ENCODE measurements at regions not wholly inside any gene's neighbourhood (a gene's known extent, or its start where the extent isn't known, plus 50 kb on each side); places are given as distances from the start of the nearest gene placed in this dataset.
"Not testable (repeated sequence)": the region's sequence is repeated elsewhere in the genome, so short reads cannot be mapped to it uniquely, and the experiment has no call there.

DNA sequence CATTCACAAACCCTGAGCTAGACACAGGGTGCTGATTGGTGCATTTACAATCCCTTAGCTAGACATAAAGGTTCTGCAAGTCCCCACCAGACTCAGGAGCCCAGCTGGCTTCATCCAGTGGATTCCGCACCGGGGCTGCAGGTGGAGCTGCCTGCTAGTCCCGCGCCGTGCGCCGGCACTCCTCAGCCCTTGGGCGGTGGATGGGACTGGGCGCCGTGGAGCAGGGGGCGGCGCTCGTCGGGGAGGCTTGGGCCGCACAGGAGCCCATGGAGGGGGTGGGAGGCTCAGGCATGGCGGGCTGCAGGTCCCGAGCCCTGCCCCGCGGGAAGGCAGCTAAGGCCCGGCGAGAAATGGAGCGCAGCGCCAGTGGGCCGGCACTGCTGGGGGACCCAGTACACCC is 725.7 kb downstream of the TBC1D22A start:
- H3K4me1 ChIP-seq (ENCODE audit: low read length); H3K27ac ChIP-seq (ENCODE audit: low read length); H3K4me3 ChIP-seq (ENCODE audit: low read length); H3K4me2 ChIP-seq (ENCODE audit: low read depth, low read length, poor library complexity, severe bottlenecking); DNase-seq; H3K9me2 ChIP-seq (replicated peaks; ENCODE audit: insufficient read depth, low read length); H3K9ac ChIP-seq (ENCODE audit: low read length); H3K36me3 ChIP-seq (ENCODE audit: insufficient read depth, low read length); H4K20me1 ChIP-seq (ENCODE audit: insufficient read depth, low read depth, low read length); H3K9me3 ChIP-seq (ENCODE audit: low read length); H3K79me2 ChIP-seq (ENCODE audit: low read length); H3K27me3 ChIP-seq (ENCODE audit: low read length); H2AFZ ChIP-seq (ENCODE audit: low read length): not testable (repeated sequence)

DNA sequence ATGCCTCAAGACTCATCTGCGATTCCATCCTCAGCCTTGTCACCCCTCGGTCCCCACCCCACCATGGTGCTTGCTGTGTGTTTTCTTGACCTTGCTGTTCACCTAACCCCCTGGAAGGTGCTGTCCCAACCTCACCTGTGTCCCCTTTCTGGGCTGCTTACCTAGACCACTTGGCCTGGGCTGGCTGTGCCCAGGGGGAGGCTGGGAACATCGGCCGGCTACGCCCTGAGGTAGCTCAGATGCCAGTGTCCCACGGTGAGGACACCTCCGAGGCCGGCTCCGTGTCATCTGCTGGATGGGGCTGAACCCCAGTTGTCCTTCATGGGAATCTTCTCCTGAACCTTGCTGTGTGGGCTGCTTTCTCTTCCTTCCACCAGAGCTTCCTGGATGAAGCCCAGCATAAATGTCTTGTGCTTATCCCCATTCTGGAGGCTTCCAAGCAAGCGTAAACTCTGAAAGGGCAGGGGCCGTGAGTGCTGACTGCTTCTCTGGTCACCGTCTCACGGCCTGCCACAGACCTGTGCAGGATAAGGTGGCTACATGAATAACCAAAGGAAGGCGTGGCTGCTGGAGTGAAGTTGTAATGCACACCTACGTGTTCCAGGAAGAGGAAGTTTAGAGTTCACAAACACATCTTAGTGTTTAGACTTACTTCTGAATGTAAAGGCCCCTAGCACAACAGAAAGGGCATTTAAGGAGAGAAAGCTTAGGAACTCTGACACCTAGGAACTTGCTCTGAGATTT is 724.3 kb downstream of the TBC1D22A start:
- no peak for DNase-seq
- H3K4me1 ChIP-seq (ENCODE audit: low read length) = peaks cover 3% of the 10 kb centered on the region; the same call in 1 of the 2 replicates
- H3K27ac ChIP-seq (ENCODE audit: low read length) = no peak overlapping the region
- H3K79me2 ChIP-seq (ENCODE audit: low read length) = no peaks in the 10 kb centered on the region
- no peak overlapping the region for H2AFZ ChIP-seq (ENCODE audit: low read length)
- H3K27me3 ChIP-seq (ENCODE audit: low read length) = no peaks in the 10 kb centered on the region
- no peak overlapping the region for H3K4me3 ChIP-seq (ENCODE audit: low read length)
- H3K9ac ChIP-seq (ENCODE audit: low read length) = no peak overlapping the region
- H3K4me2 ChIP-seq (ENCODE audit: low read depth, low read length, poor library complexity, severe bottlenecking) = no peak overlapping the region
- H3K9me2 ChIP-seq (replicated peaks; ENCODE audit: insufficient read depth, low read length) = no peaks in the 10 kb centered on the region
- H4K20me1 ChIP-seq (ENCODE audit: insufficient read depth, low read depth, low read length) = no peaks in the 10 kb centered on the region
- no peaks in the 10 kb centered on the region for H3K9me3 ChIP-seq (ENCODE audit: low read length)
- H3K36me3 ChIP-seq (ENCODE audit: insufficient read depth, low read length) = no peaks in the 10 kb centered on the region

DNA sequence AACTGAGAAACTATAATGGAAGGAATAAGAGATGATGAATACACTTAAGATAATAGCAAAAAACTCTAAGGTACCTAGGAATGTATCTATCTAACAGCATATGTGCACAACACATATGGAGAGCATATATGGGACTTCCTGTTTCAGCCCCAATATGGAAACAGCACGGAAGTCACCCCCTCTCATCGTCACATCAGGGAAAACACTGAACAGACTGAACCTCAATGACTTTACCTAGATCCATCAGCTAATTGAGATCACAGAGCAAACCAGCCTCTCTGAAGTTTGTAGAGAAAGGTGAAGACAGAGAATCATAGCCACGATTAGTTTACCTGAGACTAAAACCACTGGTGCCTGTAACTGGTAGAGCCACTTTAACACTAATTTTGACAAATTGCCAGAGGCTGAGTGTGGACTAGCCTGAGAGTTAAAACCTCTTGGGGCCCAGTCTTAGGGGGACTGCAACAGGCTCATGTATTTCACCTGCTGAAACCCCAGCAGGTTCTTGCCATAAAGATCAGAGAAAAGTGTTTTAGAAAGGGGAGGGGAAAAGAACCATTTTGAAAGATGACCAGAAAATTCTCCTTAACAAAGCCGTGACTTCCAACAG is 722.6 kb downstream of the TBC1D22A start:
- Histone ChIP-seq H3K79me2 (ENCODE audit: low read length) (no peaks in the 10 kb centered on the region), H2AFZ (ENCODE audit: low read length) (no peak overlapping the region), H3K9me2 (replicated peaks; ENCODE audit: insufficient read depth, low read length) (no peaks in the 10 kb centered on the region), H4K20me1 (ENCODE audit: insufficient read depth, low read depth, low read length) (no peaks in the 10 kb centered on the region), H3K4me1 (ENCODE audit: low read length) (peaks cover 3% of the 10 kb centered on the region; the same call in 1 of the 2 replicates), H3K4me3 (ENCODE audit: low read length) (no peak overlapping the region), H3K36me3 (ENCODE audit: insufficient read depth, low read length) (no peaks in the 10 kb centered on the region), H3K27ac (ENCODE audit: low read length) (no peak overlapping the region), H3K9ac (ENCODE audit: low read length) (no peak overlapping the region), H3K27me3 (ENCODE audit: low read length) (no peaks in the 10 kb centered on the region), H3K4me2 (ENCODE audit: low read depth, low read length, poor library complexity, severe bottlenecking) (no peak overlapping the region), H3K9me3 (ENCODE audit: low read length) (no peaks in the 10 kb centered on the region)
- DNase-seq = no peak

DNA sequence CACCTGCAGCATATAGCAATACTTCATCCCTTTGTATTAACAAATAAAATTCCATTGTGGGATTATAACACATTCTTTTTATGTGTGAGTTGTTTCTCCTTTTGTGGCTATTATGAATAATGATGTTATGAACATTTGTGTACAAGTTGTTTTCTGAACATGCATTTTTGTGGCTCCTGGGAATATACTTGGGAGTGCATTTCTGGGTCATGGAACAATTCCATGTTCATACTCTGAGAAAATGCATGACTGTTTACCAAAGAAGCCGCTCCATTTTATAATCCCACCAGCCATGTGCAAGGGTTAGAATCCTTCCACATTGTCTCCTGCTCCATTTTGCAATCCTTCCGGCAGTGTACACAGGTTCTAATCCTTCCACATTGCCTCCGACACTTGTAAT is 713.8 kb downstream of the TBC1D22A start:
- Histone ChIP-seq H2AFZ (ENCODE audit: low read length) (no peak overlapping the region), H3K9me2 (replicated peaks; ENCODE audit: insufficient read depth, low read length) (no peaks in the 10 kb centered on the region), H3K27me3 (ENCODE audit: low read length) (no peaks in the 10 kb centered on the region; the same call in 1 of the 2 replicates), H3K4me3 (ENCODE audit: low read length) (no peak overlapping the region), H3K9ac (ENCODE audit: low read length) (no peak overlapping the region), H3K9me3 (ENCODE audit: low read length) (no peaks in the 10 kb centered on the region), H3K36me3 (ENCODE audit: insufficient read depth, low read length) (no peaks in the 10 kb centered on the region), H4K20me1 (ENCODE audit: insufficient read depth, low read depth, low read length) (no peaks in the 10 kb centered on the region), H3K4me2 (ENCODE audit: low read depth, low read length, poor library complexity, severe bottlenecking) (no peak overlapping the region), H3K79me2 (ENCODE audit: low read length) (no peaks in the 10 kb centered on the region), H3K27ac (ENCODE audit: low read length) (no peak overlapping the region), H3K4me1 (ENCODE audit: low read length) (no peaks in the 10 kb centered on the region)
- no peak for DNase-seq

DNA sequence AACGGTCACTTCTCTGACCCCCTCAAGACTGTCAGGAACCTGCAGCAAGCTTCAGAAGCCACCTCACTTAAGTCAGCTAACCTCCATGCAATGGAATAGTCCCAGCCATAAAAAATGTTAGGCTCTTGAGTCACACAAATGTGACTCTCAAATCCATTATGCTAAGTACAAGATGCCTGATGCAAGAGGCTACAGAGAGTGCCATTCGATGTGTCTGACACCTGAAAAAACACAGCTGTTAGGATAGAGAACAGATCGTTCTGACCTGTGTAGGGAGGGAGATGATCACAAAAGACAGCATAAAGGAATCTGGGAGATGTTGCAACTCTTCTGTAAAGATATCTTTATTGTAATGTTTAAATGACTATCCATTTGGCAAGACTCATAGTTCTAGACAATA is 712.4 kb downstream of the TBC1D22A start:
- Histone ChIP-seq H3K4me2 (ENCODE audit: low read depth, low read length, poor library complexity, severe bottlenecking) (no peak overlapping the region), H3K36me3 (ENCODE audit: insufficient read depth, low read length) (no peaks in the 10 kb centered on the region), H3K27me3 (ENCODE audit: low read length) (no peaks in the 10 kb centered on the region; the same call in 1 of the 2 replicates), H3K79me2 (ENCODE audit: low read length) (no peaks in the 10 kb centered on the region), H3K9me3 (ENCODE audit: low read length) (no peaks in the 10 kb centered on the region), H3K9ac (ENCODE audit: low read length) (no peak overlapping the region), H3K4me1 (ENCODE audit: low read length) (no peaks in the 10 kb centered on the region), H3K9me2 (replicated peaks; ENCODE audit: insufficient read depth, low read length) (no peaks in the 10 kb centered on the region), H4K20me1 (ENCODE audit: insufficient read depth, low read depth, low read length) (no peaks in the 10 kb centered on the region), H3K27ac (ENCODE audit: low read length) (no peak overlapping the region), H3K4me3 (ENCODE audit: low read length) (no peak overlapping the region), H2AFZ (ENCODE audit: low read length) (no peak overlapping the region)
- no peak for DNase-seq

DNA sequence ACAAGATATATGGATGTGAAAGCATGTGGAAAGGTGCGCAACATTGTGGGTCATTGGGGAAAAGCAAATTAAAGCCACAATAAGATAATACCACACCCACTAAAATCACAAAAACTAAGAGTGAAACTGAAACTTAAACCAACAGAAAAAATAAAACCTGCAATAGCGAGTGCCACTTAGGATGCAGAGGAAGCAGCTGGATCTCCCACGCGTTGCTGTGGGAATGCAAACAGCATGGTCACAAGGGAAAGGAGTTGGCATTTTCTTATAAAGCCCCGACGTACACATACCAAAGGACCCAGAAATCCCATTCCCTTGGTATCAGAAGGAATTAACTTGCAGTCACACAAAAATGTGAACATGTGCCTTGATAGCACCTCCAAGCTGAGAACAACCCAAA is 712.0 kb downstream of the TBC1D22A start:
- H2AFZ ChIP-seq (ENCODE audit: low read length) = no peak overlapping the region
- H3K4me2 ChIP-seq (ENCODE audit: low read depth, low read length, poor library complexity, severe bottlenecking) = peak overlapping the region; percentile 20
- no peak for DNase-seq
- H3K4me3 ChIP-seq (ENCODE audit: low read length) = no peak overlapping the region
- no peaks in the 10 kb centered on the region for H3K9me3 ChIP-seq (ENCODE audit: low read length)
- H3K4me1 ChIP-seq (ENCODE audit: low read length) = no peaks in the 10 kb centered on the region
- no peak overlapping the region for H3K27ac ChIP-seq (ENCODE audit: low read length)
- no peaks in the 10 kb centered on the region for H3K9me2 ChIP-seq (replicated peaks; ENCODE audit: insufficient read depth, low read length)
- no peaks in the 10 kb centered on the region for H3K79me2 ChIP-seq (ENCODE audit: low read length)
- H4K20me1 ChIP-seq (ENCODE audit: insufficient read depth, low read depth, low read length) = no peaks in the 10 kb centered on the region
- no peak overlapping the region for H3K9ac ChIP-seq (ENCODE audit: low read length)
- H3K27me3 ChIP-seq (ENCODE audit: low read length) = no peaks in the 10 kb centered on the region; the same call in 1 of the 2 replicates
- H3K36me3 ChIP-seq (ENCODE audit: insufficient read depth, low read length) = no peaks in the 10 kb centered on the region

DNA sequence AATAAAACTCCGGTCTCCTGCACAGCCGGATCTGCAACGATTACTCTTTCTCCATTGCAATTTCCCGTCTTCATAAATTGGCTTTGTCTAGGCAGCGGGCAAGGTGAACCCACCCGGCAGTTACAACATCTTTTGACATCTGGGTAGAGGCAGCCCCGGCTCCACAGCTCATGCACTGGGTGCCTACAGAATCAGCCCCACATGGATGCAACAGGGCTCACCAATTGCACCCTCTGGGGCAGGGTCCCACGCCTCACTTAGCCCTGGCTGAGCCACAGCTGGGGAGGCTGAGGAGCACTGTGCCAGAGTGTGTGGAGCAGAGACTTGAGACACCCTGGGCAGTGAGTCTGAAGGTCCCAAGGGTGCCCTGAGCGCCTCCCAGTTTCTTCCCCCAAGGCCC is 710.2 kb downstream of the TBC1D22A start:
- Histone ChIP-seq H3K9me2 (replicated peaks; ENCODE audit: insufficient read depth, low read length) (no peaks in the 10 kb centered on the region), H3K27ac (ENCODE audit: low read length) (no peak overlapping the region), H3K4me3 (ENCODE audit: low read length) (no peak overlapping the region), H3K36me3 (ENCODE audit: insufficient read depth, low read length) (no peaks in the 10 kb centered on the region), H3K4me1 (ENCODE audit: low read length) (no peaks in the 10 kb centered on the region), H3K4me2 (ENCODE audit: low read depth, low read length, poor library complexity, severe bottlenecking) (no peak overlapping the region), H3K9me3 (ENCODE audit: low read length) (no peaks in the 10 kb centered on the region), H3K27me3 (ENCODE audit: low read length) (peaks cover 1% of the 10 kb centered on the region; the same call in 1 of the 2 replicates), H4K20me1 (ENCODE audit: insufficient read depth, low read depth, low read length) (no peaks in the 10 kb centered on the region), H2AFZ (ENCODE audit: low read length) (no peak overlapping the region), H3K79me2 (ENCODE audit: low read length) (no peaks in the 10 kb centered on the region), H3K9ac (ENCODE audit: low read length) (no peak overlapping the region)
- no peak for DNase-seq

DNA sequence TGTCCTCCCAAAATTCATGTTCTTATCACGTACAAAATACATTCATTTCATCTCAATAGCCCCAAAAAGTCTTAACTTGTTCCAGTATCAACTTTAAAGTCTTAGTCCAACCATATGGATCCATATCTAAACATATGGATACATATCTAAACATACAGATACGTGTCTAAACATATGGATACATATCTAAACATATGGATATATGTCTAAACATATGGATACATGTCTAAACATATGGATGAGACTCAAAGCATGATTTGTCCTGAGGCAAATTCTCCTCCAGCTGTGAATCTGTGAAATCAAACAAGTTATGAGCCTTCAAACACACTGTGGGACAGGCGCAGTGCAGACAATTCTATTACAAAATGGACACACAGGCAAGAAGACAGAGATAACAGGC is 709.0 kb downstream of the TBC1D22A start:
- DNase-seq = no peak
- no peaks in the 10 kb centered on the region for H3K4me1 ChIP-seq (ENCODE audit: low read length)
- H3K4me2 ChIP-seq (ENCODE audit: low read depth, low read length, poor library complexity, severe bottlenecking) = no peak overlapping the region
- H3K36me3 ChIP-seq (ENCODE audit: insufficient read depth, low read length) = no peaks in the 10 kb centered on the region
- H4K20me1 ChIP-seq (ENCODE audit: insufficient read depth, low read depth, low read length) = no peaks in the 10 kb centered on the region
- no peak overlapping the region for H2AFZ ChIP-seq (ENCODE audit: low read length)
- no peaks in the 10 kb centered on the region for H3K9me2 ChIP-seq (replicated peaks; ENCODE audit: insufficient read depth, low read length)
- no peak overlapping the region for H3K9ac ChIP-seq (ENCODE audit: low read length)
- H3K4me3 ChIP-seq (ENCODE audit: low read length) = no peak overlapping the region
- H3K27ac ChIP-seq (ENCODE audit: low read length) = no peak overlapping the region
- no peaks in the 10 kb centered on the region for H3K79me2 ChIP-seq (ENCODE audit: low read length)
- peaks cover 4% of the 10 kb centered on the region; the same call in 1 of the 2 replicates for H3K9me3 ChIP-seq (ENCODE audit: low read length)
- peaks cover 3% of the 10 kb centered on the region; the same call in 1 of the 2 replicates for H3K27me3 ChIP-seq (ENCODE audit: low read length)

All from Karpas-422 (cell line).